HepG2 (cell line): ENCODE measurements at regions not wholly inside any gene's neighbourhood (a gene's known extent, or its start where the extent isn't known, plus 50 kb on each side); places are given as distances from the start of the nearest gene placed in this dataset.

Experiments used
- ATAC-seq: fragments of 200-7000 bp; cut with Tn5 transposase; 3 replicates; pipeline ENCODE4 v1.9.1; 2020; ENCODE audit warnings: mild to moderate bottlenecking, moderate library complexity
- BruUV-seq: library from RNA; stranded (reverse); fragments of 400-500 nt; replicated peaks from 2 replicates; lab custom pipeline; 2021; lab: Mats Ljungman, UMichigan
- CTCF ChIA-PET: fragments of 300-600 bp; formaldehyde crosslinking; extraction: SDS; loops from one replicate; lab custom pipeline; 2021; ENCODE audit warnings: low total read pairs, inconsistent platforms, low intra/inter-chr PET ratio; lab: Yijun Ruan, JAX
- POLR2A ChIA-PET: fragments of 350-600 bp; sonication (Branson Sonifier 250); formaldehyde crosslinking; loops from one replicate; lab custom pipeline; 2020; ENCODE audit warnings: antibody characterized with exemption, inconsistent platforms; lab: Yijun Ruan, JAX
- DNase-seq: peaks from one replicate; pipeline ENCODE4 v3.0.0-alpha.2; 2015; ENCODE audit warnings: low spot score
- FAIRE-seq: peaks from 3 replicates; lab custom pipeline; 2011; peaks lifted over from hg19 to GRCh38; lab: Jason Lieb, UNC
- H2AFZ ChIP-seq: one replicate; pipeline ENCODE4 v1.6.1; 2011; ENCODE audit warnings: low read length, inconsistent platforms
- H3K27ac ChIP-seq: fragments of 300-600 bp; 3 replicates; pipeline ENCODE4 v1.8.0; 2011; ENCODE audit warnings: mixed run types, mild to moderate bottlenecking, mixed read lengths, low read length, inconsistent platforms; ENCODE audit not compliant: insufficient read depth; ENCODE audit errors: extremely low read length
- H3K27me3 ChIP-seq, 2 experiments: fragments of 200-600 bp in 1 of 2; 2 replicates in 1 of 2; 3 replicates in 1 of 2; pipeline versions ENCODE4 v1.6.0 to v1.8.0; 2011; ENCODE audit warnings: low read length in 2 of 2, mild to moderate bottlenecking in 2 of 2, moderate library complexity in 2 of 2, inconsistent platforms in 1 of 2; ENCODE audit not compliant: insufficient read depth in 2 of 2, control insufficient read depth in 1 of 2
- H3K36me3 ChIP-seq, 2 experiments: fragments of 200-600 bp in 1 of 2; replicated peaks in 1 of 2; 2 replicates in 1 of 2; 3 replicates in 1 of 2; pipeline versions ENCODE4 v1.5.1 to v1.8.0; 2011; ENCODE audit warnings: low read length in 2 of 2, inconsistent platforms in 1 of 2; ENCODE audit not compliant: insufficient read depth in 2 of 2, control insufficient read depth in 1 of 2
- H3K4me1 ChIP-seq: 2 replicates; pipeline ENCODE4 v1.5.1; 2012; ENCODE audit warnings: low read length, inconsistent platforms; ENCODE audit not compliant: insufficient read depth
- H3K4me2 ChIP-seq: 2 replicates; pipeline ENCODE4 v1.6.0; 2011; ENCODE audit warnings: low read depth, low read length, inconsistent platforms
- H3K4me3 ChIP-seq, 3 experiments: fragments of 200-600 bp in 1 of 3; sonication (generic), shearing (Covaris generic) in 1 of 3; replicated peaks in 1 of 3; 2 replicates each; pipeline ENCODE4 v1.5.1; 2011 to 2016; ENCODE audit warnings: low read length in 3 of 3, inconsistent platforms in 2 of 3, low read depth in 2 of 3, mild to moderate bottlenecking in 2 of 3, control low read depth in 1 of 3, mixed read lengths in 1 of 3; ENCODE audit not compliant: insufficient read depth in 1 of 3
- H3K79me2 ChIP-seq: one replicate; pipeline ENCODE4 v1.6.1; 2011; ENCODE audit warnings: low read length, inconsistent platforms; ENCODE audit not compliant: insufficient read depth
- H3K9ac ChIP-seq: 2 replicates; pipeline ENCODE4 v1.6.0; 2011; ENCODE audit warnings: mild to moderate bottlenecking, low read depth, low read length, inconsistent platforms; ENCODE audit not compliant: insufficient read depth
- H3K9me3 ChIP-seq: 2 replicates; pipeline ENCODE4 v1.5.1; 2012; ENCODE audit warnings: mild to moderate bottlenecking, low read length
- H4K20me1 ChIP-seq: 2 replicates; pipeline ENCODE4 v1.6.0; 2011; ENCODE audit warnings: inconsistent platforms, mild to moderate bottlenecking, low read length, moderate library complexity; ENCODE audit not compliant: insufficient read depth
- ADNP ChIP-seq: sonication (generic); formaldehyde crosslinking; IDR thresholded peaks from 2 replicates; pipeline ENCODE4 v1.4.0; 2020; ENCODE audit warnings: missing genetic modification reagents
- KDM1A ChIP-seq: IDR thresholded peaks from 2 replicates; pipeline ENCODE4 v1.6.1; 2016; ENCODE audit warnings: missing compliant biosample characterization
- PRPF4 ChIP-seq: fragments of 200-400 bp; formaldehyde crosslinking; IDR thresholded peaks from 2 replicates; pipeline ENCODE4 v1.6.1; 2016; ENCODE audit warnings: low read length, low read depth; ENCODE audit not compliant: poor library complexity, severe bottlenecking
- ZMYM3 ChIP-seq: sonication (generic); formaldehyde crosslinking; IDR thresholded peaks from 2 replicates; pipeline ENCODE4 v1.5.1; 2020; ENCODE audit warnings: mild to moderate bottlenecking, missing genetic modification reagents
- ZNF768 ChIP-seq: sonication (generic); formaldehyde crosslinking; IDR thresholded peaks from 2 replicates; pipeline ENCODE4 v1.4.0; 2020; ENCODE audit warnings: missing genetic modification reagents
- ZSCAN29 ChIP-seq: sonication (generic); formaldehyde crosslinking; conservative IDR thresholded peaks from 2 replicates; pipeline ENCODE4 v1.4.0; 2020; ENCODE audit warnings: mild to moderate bottlenecking, missing genetic modification reagents
- WGBS: methylation state at CpG from one replicate; pipeline ENCODE4 v1.1.6; 2017; ENCODE audit warnings: low lambda C conversion rate; 5-methylcytosine and 5-hydroxymethylcytosine counted together
- in situ Hi-C: cut with HindIII; loops from 2 replicates; pipeline ENCODE4 v1.10.0; 2017; ENCODE audit warnings: low pct_unique_long_range_greater_than_20kb; ENCODE audit not compliant: extremely low pct_ligation_motif_present
- intact Hi-C: fragments of 100-400 bp; cut with micrococcal nuclease; formaldehyde crosslinking; loops from one replicate; pipeline ENCODE4 v1.10.0; 2022; ENCODE audit not compliant: unreplicated experiment
- TF ChIP-seq, protein P1 (sequence below): sonication (generic); formaldehyde crosslinking; IDR thresholded peaks from 2 replicates; pipeline ENCODE4 v1.4.0; 2020; ENCODE audit warnings: missing genetic modification reagents, borderline replicate concordance
- TF ChIP-seq, protein P2 (sequence below): sonication (generic); formaldehyde crosslinking; IDR thresholded peaks from 2 replicates; pipeline ENCODE4 v1.8.1; 2023; ENCODE audit warnings: mild to moderate bottlenecking, inconsistent platforms, moderate library complexity, missing genetic modification reagents, borderline replicate concordance

DNA sequence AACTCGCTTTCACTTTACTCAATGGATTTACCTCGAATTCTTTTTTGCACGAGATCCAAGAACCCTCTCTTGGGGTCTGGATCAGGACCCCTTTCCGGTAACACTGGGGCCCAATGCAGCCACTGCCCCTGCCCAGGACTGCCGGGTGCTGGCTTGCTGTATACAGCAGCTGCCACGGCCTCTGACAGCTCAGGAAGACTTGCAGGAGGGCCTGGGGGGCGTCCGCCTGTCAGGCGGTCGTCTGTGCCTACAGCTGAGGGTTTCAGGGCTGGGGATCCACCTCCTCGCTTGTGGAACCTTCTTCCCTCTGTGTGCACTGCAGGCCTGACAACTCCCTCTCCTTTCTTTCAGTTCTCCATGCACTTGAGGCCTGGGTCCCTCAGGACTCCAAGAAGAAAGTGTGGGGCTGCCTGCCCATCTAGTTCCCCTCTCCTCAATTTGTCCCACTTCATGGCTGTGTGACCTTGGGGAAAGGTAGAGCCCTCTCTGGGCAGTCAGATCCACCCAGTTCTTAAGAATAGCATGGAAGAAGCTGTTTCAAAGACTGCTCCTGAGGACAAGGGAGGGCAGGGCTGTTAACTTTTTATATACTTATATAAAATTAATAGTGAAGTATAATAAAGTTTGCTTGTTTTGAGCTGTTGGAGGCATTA is 75.0 kb upstream of the LGSN start:
- H3K4me2 ChIP-seq: no peak overlapping the region
- 96% methylated on average over 11 of the region's 11 CpGs for WGBS
- FAIRE-seq: no peak
- H3K36me3 ChIP-seq: no peaks in the 10 kb centered on the region
- H2AFZ ChIP-seq: no peak overlapping the region
- no peak overlapping the region for H3K27ac ChIP-seq
- in situ Hi-C loops: no loop called here
- H3K4me1 ChIP-seq: peaks cover 38% of the 10 kb centered on the region
- H3K27me3 ChIP-seq: no peaks in the 10 kb centered on the region
- POLR2A ChIA-PET: no interaction called here
- DNase-seq: no peak
- no peaks in the 10 kb centered on the region for H3K79me2 ChIP-seq
- no peaks in the 10 kb centered on the region for H4K20me1 ChIP-seq
- CTCF ChIA-PET: no interaction called here
- no peak overlapping the region for H3K9ac ChIP-seq
- no peak overlapping the region for H3K4me3 ChIP-seq
- no TSS peak for BruUV-seq
- no peak for ATAC-seq
- no peaks in the 10 kb centered on the region for H3K9me3 ChIP-seq
- 0 out of 2 replicates have a peak, but pooled peaks have one; percentile 47 for TF ChIP-seq ADNP (CRISPR knock-in tag)
- no peak for TF ChIP-seq ZSCAN29 (CRISPR knock-in tag)
- peak; percentile 87 for TF ChIP-seq ZMYM3 (CRISPR knock-in tag)
- 0 out of 2 replicates have a peak, but pooled peaks have one; percentile 18 for TF ChIP-seq KDM1A (CRISPR knock-in tag)
- TF ChIP-seq, protein P1, sequence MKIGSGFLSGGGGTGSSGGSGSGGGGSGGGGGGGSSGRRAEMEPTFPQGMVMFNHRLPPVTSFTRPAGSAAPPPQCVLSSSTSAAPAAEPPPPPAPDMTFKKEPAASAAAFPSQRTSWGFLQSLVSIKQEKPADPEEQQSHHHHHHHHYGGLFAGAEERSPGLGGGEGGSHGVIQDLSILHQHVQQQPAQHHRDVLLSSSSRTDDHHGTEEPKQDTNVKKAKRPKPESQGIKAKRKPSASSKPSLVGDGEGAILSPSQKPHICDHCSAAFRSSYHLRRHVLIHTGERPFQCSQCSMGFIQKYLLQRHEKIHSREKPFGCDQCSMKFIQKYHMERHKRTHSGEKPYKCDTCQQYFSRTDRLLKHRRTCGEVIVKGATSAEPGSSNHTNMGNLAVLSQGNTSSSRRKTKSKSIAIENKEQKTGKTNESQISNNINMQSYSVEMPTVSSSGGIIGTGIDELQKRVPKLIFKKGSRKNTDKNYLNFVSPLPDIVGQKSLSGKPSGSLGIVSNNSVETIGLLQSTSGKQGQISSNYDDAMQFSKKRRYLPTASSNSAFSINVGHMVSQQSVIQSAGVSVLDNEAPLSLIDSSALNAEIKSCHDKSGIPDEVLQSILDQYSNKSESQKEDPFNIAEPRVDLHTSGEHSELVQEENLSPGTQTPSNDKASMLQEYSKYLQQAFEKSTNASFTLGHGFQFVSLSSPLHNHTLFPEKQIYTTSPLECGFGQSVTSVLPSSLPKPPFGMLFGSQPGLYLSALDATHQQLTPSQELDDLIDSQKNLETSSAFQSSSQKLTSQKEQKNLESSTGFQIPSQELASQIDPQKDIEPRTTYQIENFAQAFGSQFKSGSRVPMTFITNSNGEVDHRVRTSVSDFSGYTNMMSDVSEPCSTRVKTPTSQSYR: no peak
- peak; percentile 94 for TF ChIP-seq ZNF768 (CRISPR knock-in tag)
- TF ChIP-seq, protein P2, sequence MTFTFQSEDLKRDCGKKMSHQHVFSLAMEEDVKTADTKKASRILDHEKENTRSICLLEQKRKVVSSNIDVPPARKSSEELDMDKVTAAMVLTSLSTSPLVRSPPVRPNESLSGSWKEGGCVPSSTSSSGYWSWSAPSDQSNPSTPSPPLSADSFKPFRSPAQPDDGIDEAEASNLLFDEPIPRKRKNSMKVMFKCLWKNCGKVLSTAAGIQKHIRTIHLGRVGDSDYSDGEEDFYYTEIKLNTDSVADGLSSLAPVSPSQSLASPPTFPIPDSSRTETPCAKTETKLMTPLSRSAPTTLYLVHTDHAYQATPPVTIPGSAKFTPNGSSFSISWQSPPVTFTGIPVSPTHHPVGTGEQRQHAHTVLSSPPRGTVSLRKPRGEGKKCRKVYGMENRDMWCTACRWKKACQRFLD: no peak
- no peak for TF ChIP-seq PRPF4
- intact Hi-C loops: no loop called here
